Testis (tissue), 2 donors: ENCODE measurements at regions not wholly inside any gene's neighbourhood (a gene's known extent, or its start where the extent isn't known, plus 50 kb on each side); places are given as distances from the start of the nearest gene placed in this dataset.

Source experiments
- DNase-seq: peaks from one replicate; pipeline ENCODE4 v3.0.0-alpha.2; 2019
- H3K27ac ChIP-seq, 2 donors: fragments of 200-600 bp; sonication (generic); one replicate each; pipeline ENCODE4 v1.5.1; 2019
- H3K27me3 ChIP-seq: fragments of 200-600 bp; sonication (generic); one replicate; pipeline ENCODE4 v1.5.1; 2019
- H3K36me3 ChIP-seq: fragments of 200-600 bp; sonication (generic); one replicate; pipeline ENCODE4 v1.5.1; 2017; ENCODE audit warnings: low read depth; ENCODE audit errors: missing control alignments
- H3K4me1 ChIP-seq: fragments of 200-600 bp; sonication (generic); one replicate; pipeline ENCODE4 v1.5.1; 2019
- H3K4me3 ChIP-seq, 2 donors: fragments of 200-600 bp; sonication (generic); one replicate each; pipeline ENCODE4 v1.5.1; 2017 to 2019
- H3K9me3 ChIP-seq: fragments of 200-600 bp; sonication (generic); one replicate; pipeline ENCODE4 v1.5.1; 2017
- POLR2A ChIP-seq: fragments of 450-650 bp; IDR thresholded peaks from one replicate; pipeline ENCODE4 v1.6.1; 2017; ENCODE audit warnings: antibody characterized with exemption, mild to moderate bottlenecking, moderate library complexity
- WGBS, 2 donors: methylation state at CpG; one replicate each; pipeline ENCODE4 v1.1.5; 2018; 5-methylcytosine and 5-hydroxymethylcytosine counted together
- intact Hi-C: fragments of 100-400 bp; cut with DNase I; formaldehyde crosslinking; loops from one replicate; pipeline ENCODE4 v1.15.1; 2023; ENCODE audit warnings: low total_unique reads
- TF ChIP-seq, protein P1 (sequence below), 3 experiments: fragments of 450-650 bp in 2 of 3; fragments of 200-600 bp in 1 of 3; sonication (generic) in 1 of 3; IDR thresholded peaks; one replicate each; pipeline ENCODE4 v1.5.1; 2016 to 2019; ENCODE audit warnings: antibody characterized with exemption in 3 of 3, mild to moderate bottlenecking in 2 of 3, moderate library complexity in 1 of 3

GRCh38 chr14:55822906-55823305 is 242.9 kb downstream of the KTN1 start:
- Histone ChIP-seq H3K27ac (no peak overlapping the region), H3K4me1 (no peaks in the 10 kb centered on the region), H3K36me3 (no peaks in the 10 kb centered on the region), H3K27me3 (no peaks in the 10 kb centered on the region), H3K9me3 (no peaks in the 10 kb centered on the region), H3K4me3 (no peak overlapping the region)
- intact Hi-C loops: no loop called here
- TF ChIP-seq, protein P1, sequence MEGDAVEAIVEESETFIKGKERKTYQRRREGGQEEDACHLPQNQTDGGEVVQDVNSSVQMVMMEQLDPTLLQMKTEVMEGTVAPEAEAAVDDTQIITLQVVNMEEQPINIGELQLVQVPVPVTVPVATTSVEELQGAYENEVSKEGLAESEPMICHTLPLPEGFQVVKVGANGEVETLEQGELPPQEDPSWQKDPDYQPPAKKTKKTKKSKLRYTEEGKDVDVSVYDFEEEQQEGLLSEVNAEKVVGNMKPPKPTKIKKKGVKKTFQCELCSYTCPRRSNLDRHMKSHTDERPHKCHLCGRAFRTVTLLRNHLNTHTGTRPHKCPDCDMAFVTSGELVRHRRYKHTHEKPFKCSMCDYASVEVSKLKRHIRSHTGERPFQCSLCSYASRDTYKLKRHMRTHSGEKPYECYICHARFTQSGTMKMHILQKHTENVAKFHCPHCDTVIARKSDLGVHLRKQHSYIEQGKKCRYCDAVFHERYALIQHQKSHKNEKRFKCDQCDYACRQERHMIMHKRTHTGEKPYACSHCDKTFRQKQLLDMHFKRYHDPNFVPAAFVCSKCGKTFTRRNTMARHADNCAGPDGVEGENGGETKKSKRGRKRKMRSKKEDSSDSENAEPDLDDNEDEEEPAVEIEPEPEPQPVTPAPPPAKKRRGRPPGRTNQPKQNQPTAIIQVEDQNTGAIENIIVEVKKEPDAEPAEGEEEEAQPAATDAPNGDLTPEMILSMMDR (IDR thresholded peaks at IDR 0.05): no peak
- TF ChIP-seq POLR2A: no peak
- DNase-seq: no peak
- 83 to 95% methylated on average over 2 of the region's 2 CpGs for WGBS, 2 donors

GRCh38 chr14:55832122-55832911 is 252.3 kb downstream of the KTN1 start:
- WGBS, 2 donors: 90 to 94% methylated on average over 3 of the region's 3 CpGs
- no peaks in the 10 kb centered on the region for H3K4me1 ChIP-seq
- TF ChIP-seq POLR2A: no peak
- TF ChIP-seq, protein P1 (IDR thresholded peaks at IDR 0.05): no peak
- no peaks in the 10 kb centered on the region for H3K9me3 ChIP-seq
- intact Hi-C loops: no loop called here
- H3K36me3 ChIP-seq: no peaks in the 10 kb centered on the region
- H3K27me3 ChIP-seq: no peaks in the 10 kb centered on the region
- no peak for DNase-seq
- no peak overlapping the region for H3K27ac ChIP-seq
- H3K4me3 ChIP-seq: no peak overlapping the region

DNA sequence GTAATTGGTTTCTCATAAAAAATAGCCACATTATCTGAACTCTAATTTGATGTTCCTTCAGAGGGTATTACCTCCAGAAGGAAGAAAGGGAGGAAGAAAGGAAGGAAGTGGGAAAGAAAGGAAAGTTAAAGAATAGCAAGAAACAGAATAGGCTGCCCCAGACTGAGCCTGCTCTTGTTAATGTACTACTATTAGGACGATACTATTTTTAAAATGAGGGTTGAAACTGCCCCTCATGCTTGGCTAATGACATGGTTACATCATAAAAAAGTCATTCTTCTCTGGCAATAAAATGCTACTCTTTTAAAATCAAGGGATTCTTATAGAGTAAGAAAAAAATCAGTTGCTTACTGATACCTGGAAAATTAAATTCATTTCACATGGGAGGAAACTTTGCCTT is 253.0 kb downstream of the KTN1 start:
- intact Hi-C loops: no loop called here
- Histone ChIP-seq H3K27me3 (no peaks in the 10 kb centered on the region), H3K36me3 (no peaks in the 10 kb centered on the region), H3K4me3 (no peak overlapping the region), H3K9me3 (no peaks in the 10 kb centered on the region), H3K27ac (no peak overlapping the region), H3K4me1 (no peaks in the 10 kb centered on the region)
- WGBS, 2 donors: 72 to 89% methylated on average over 1 of the region's 1 CpG
- TF ChIP-seq POLR2A: no peak
- TF ChIP-seq, protein P1 (IDR thresholded peaks at IDR 0.05): no peak
- DNase-seq: no peak

DNA sequence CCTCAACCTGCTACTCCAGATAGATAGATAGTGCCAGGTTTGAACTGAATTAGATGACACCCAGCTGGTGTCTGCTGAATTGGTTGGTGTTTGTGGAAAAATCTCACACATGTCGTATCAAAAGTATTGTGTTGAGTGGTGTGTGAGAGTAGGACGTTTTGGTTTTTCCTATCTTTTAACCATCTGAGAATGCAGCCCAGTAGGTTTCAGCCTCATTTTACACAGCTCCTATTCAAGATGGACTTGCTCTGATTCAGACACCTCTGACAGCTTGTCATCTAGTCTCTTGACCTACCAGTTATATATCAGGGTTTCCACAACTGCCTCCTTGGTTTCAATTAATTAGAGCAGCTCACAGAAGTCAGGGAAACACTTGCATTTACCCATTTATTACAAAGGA is 254.4 kb downstream of the KTN1 start:
- DNase-seq: no peak
- intact Hi-C loops: no loop called here
- no peaks in the 10 kb centered on the region for H3K36me3 ChIP-seq
- no peak for TF ChIP-seq POLR2A
- TF ChIP-seq, protein P1 (IDR thresholded peaks at IDR 0.05): no peak
- H3K27me3 ChIP-seq: no peaks in the 10 kb centered on the region
- whole genome bisulfite sequencing, 2 donors: 77 to 84% methylated on average over 2 of the region's 2 CpGs
- H3K4me1 ChIP-seq: no peaks in the 10 kb centered on the region
- no peak overlapping the region for H3K4me3 ChIP-seq
- no peaks in the 10 kb centered on the region for H3K9me3 ChIP-seq
- H3K27ac ChIP-seq: no peak overlapping the region

DNA sequence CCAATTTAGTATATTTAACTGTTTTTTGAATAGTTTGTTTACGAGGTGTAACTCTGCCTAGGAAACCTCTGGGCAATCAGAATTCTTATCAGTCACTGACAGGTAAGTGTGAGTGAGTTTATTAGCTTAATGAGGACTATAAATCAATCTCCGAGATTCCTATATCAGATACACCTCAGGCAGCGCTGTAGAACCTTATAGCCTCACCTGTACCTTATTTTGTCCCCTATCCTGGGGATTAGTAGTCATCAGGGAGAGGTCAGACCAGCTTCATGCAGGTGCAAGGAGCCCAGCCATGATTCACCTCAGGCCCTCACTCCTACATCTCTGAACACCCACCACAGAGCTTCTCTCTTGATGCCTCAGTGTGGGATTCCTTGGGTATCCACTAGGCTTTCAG is 256.0 kb downstream of the KTN1 start:
- DNase-seq: no peak
- TF ChIP-seq, protein P1 (IDR thresholded peaks at IDR 0.05): no peak
- no peak for TF ChIP-seq POLR2A
- Histone ChIP-seq H3K27me3 (no peaks in the 10 kb centered on the region), H3K36me3 (no peaks in the 10 kb centered on the region), H3K4me3 (no peak overlapping the region), H3K4me1 (no peaks in the 10 kb centered on the region), H3K9me3 (no peaks in the 10 kb centered on the region), H3K27ac (no peak overlapping the region)
- intact Hi-C loops: no loop called here
- 72 to 83% methylated on average over 3 of the region's 3 CpGs for WGBS, 2 donors
